ENCODE measurements at regions not wholly inside any gene's neighbourhood (a gene's known extent, or its start where the extent isn't known, plus 50 kb on each side); places are given as distances from the start of the nearest gene placed in this dataset.
A peak's percentile ranks its signal among the peaks of the same experiment; 100 is the strongest.

GRCh38 chr14:61160798-61161197 lies 120.3 kb downstream of the TMEM30B start:
- Histone ChIP-seq H3K4me1 (ENCODE audit: insufficient read depth, low read length) (no peaks in the 10 kb centered on the region), H3K27ac (ENCODE audit: low read depth, low read length) (no peak overlapping the region), H3K4me2 (ENCODE audit: insufficient read depth, low read length) (no peak overlapping the region), H2AFZ (ENCODE audit: low read length) (no peak overlapping the region), H3K9me3 (ENCODE audit: low read depth, low read length) (peaks cover 1% of the 10 kb centered on the region), H4K20me1 (ENCODE audit: insufficient read depth, low read length) (no peaks in the 10 kb centered on the region), H3K4me3 (ENCODE audit: insufficient read depth, low read length) (no peak overlapping the region), H3K79me2 (ENCODE audit: insufficient read depth, low read length) (no peaks in the 10 kb centered on the region), H3K36me3 (ENCODE audit: insufficient read depth, low read length) (no peaks in the 10 kb centered on the region), H3K27me3 (ENCODE audit: insufficient read depth, low read length) (no peaks in the 10 kb centered on the region)
- no peak for TF ChIP-seq CTCF (IDR thresholded peaks at IDR 0.05; ENCODE audit: extremely low read depth, low read depth, low read length)
- DNase-seq (ENCODE audit: insufficient read length, low spot score, missing footprints) = no peak

- Histone ChIP-seq H3K9me3 (ENCODE audit: low read depth, low read length) (no peaks in the 10 kb centered on the region), H3K79me2 (ENCODE audit: insufficient read depth, low read length) (no peaks in the 10 kb centered on the region), H3K36me3 (ENCODE audit: insufficient read depth, low read length) (no peaks in the 10 kb centered on the region), H3K27ac (ENCODE audit: low read depth, low read length) (no peak overlapping the region), H3K4me2 (ENCODE audit: insufficient read depth, low read length) (no peak overlapping the region), H3K4me3 (ENCODE audit: insufficient read depth, low read length) (no peak overlapping the region), H3K4me1 (ENCODE audit: insufficient read depth, low read length) (peaks cover 32% of the 10 kb centered on the region), H2AFZ (ENCODE audit: low read length) (no peak overlapping the region), H4K20me1 (ENCODE audit: insufficient read depth, low read length) (no peaks in the 10 kb centered on the region), H3K27me3 (ENCODE audit: insufficient read depth, low read length) (no peaks in the 10 kb centered on the region)
- no peak for TF ChIP-seq CTCF (IDR thresholded peaks at IDR 0.05; ENCODE audit: extremely low read depth, low read depth, low read length)
- no peak for DNase-seq (ENCODE audit: insufficient read length, low spot score, missing footprints)
These were observed 126.5 kb downstream of the TMEM30B start for GRCh38 chr14:61154641-61155040.

GRCh38 chr14:61153914-61154545 lies 127.1 kb downstream of the TMEM30B start:
- Histone ChIP-seq H3K36me3 (ENCODE audit: insufficient read depth, low read length) (no peaks in the 10 kb centered on the region), H2AFZ (ENCODE audit: low read length) (no peak overlapping the region), H3K27me3 (ENCODE audit: insufficient read depth, low read length) (no peaks in the 10 kb centered on the region), H3K4me1 (ENCODE audit: insufficient read depth, low read length) (peaks cover 32% of the 10 kb centered on the region), H3K27ac (ENCODE audit: low read depth, low read length) (peak overlapping the region; percentile 0), H4K20me1 (ENCODE audit: insufficient read depth, low read length) (no peaks in the 10 kb centered on the region), H3K4me2 (ENCODE audit: insufficient read depth, low read length) (no peak overlapping the region), H3K9me3 (ENCODE audit: low read depth, low read length) (no peaks in the 10 kb centered on the region), H3K4me3 (ENCODE audit: insufficient read depth, low read length) (no peak overlapping the region), H3K79me2 (ENCODE audit: insufficient read depth, low read length) (no peaks in the 10 kb centered on the region)
- no peak for TF ChIP-seq CTCF (IDR thresholded peaks at IDR 0.05; ENCODE audit: extremely low read depth, low read depth, low read length)
- no peak for DNase-seq (ENCODE audit: insufficient read length, low spot score, missing footprints)

- Histone ChIP-seq H3K79me2 (ENCODE audit: insufficient read depth, low read length) (no peaks in the 10 kb centered on the region), H3K4me2 (ENCODE audit: insufficient read depth, low read length) (no peak overlapping the region), H4K20me1 (ENCODE audit: insufficient read depth, low read length) (no peaks in the 10 kb centered on the region), H2AFZ (ENCODE audit: low read length) (no peak overlapping the region), H3K27me3 (ENCODE audit: insufficient read depth, low read length) (no peaks in the 10 kb centered on the region), H3K4me1 (ENCODE audit: insufficient read depth, low read length) (peaks cover 34% of the 10 kb centered on the region), H3K36me3 (ENCODE audit: insufficient read depth, low read length) (no peaks in the 10 kb centered on the region), H3K9me3 (ENCODE audit: low read depth, low read length) (no peaks in the 10 kb centered on the region), H3K27ac (ENCODE audit: low read depth, low read length) (peak overlapping the region; percentile 31), H3K4me3 (ENCODE audit: insufficient read depth, low read length) (no peak overlapping the region)
- no peak for TF ChIP-seq CTCF (IDR thresholded peaks at IDR 0.05; ENCODE audit: extremely low read depth, low read depth, low read length)
- DNase-seq (ENCODE audit: insufficient read length, low spot score, missing footprints) = no peak
These were observed 127.7 kb downstream of the TMEM30B start for GRCh38 chr14:61153431-61153830.
